ENCODE measurements at regions not wholly inside any gene's neighbourhood (a gene's known extent, or its start where the extent isn't known, plus 50 kb on each side); places are given as distances from the start of the nearest gene placed in this dataset.
"Not testable (repeated sequence)": the region's sequence is repeated elsewhere in the genome, so short reads cannot be mapped to it uniquely, and the experiment has no call there.

DNA sequence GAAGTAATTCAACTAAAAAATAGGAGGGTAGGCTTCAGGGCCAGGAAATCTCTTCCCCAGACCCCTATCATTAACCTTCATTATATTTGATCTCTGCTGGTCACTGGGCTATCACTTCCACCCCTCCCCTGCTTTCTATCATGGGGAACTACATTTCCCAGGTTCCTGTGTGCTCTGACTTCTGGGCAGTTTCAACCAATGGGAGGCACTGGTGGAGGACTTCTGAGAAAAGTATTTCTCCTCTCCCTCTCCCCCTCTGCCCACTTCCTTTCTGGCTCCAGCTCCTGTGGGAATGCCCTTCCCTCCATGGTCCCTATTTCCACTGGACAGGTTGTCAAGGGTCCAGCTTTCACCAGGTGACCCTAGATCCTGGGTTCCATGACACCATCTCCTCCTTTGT lies 364.4 kb downstream of the C16orf95 start:
- DNase-seq (no peak), ATAC-seq (no peak)
- Histone ChIP-seq H3K9me3 (no peaks in the 10 kb centered on the region), H3K27me3 (no peaks in the 10 kb centered on the region), H3K4me1 (no peaks in the 10 kb centered on the region), H3K27ac (peak overlapping the region in 1 of 12 donors; percentile 33), H3K36me3 (no peaks in the 10 kb centered on the region), H3K4me3 (no peak overlapping the region)
- intact Hi-C loops (cut with DNase I), result no loop called here
- TF ChIP-seq POLR2A (IDR thresholded peaks at IDR 0.05) (no peak), CTCF (IDR thresholded peaks at IDR 0.05) (no peak)

DNA sequence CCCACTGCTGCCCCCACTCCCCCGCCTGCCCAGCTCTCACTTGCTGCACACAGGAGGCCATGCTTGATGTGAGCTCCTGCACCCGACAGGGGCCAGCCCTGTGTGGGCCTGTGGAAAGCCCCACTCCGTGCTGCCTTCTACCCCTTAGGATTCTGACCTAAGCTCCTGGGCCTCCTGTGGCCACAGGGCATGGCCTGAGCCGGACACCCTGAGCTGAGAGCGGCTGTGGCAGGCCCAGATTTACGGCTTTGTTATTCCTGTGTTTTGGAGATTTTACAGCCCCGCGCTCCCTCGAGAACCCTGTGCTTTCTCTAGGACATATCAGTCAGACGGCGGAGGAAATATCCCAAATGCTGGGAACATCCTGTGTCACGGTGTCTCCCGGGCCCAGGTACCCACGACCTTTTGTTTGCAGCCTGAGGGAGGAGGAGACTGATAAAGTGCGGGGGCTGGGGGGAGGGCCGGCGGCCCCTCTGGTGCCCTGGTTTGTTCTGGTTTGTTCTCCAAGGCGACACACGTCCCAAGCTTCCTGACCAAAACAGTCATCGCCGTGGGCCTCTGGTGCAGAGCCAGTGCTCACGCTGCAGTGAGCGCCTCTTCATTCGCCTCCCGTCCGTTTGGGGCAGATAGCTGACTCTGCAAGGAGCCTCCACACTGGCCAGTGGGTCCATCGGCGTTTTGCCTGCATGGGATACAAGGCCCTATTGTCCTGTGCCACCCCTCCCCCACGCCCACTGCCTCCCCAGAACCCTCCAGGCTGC lies 363.4 kb downstream of the C16orf95 start:
- H3K9me3 ChIP-seq, result no peaks in the 10 kb centered on the region
- WGBS, 4 donors, result 53 to 70% (median 57%) methylated on average over 19 to 29 of the region's 29 CpGs
- TF ChIP-seq POLR2A (IDR thresholded peaks at IDR 0.05) (no peak), CTCF (IDR thresholded peaks at IDR 0.05) (no peak)
- intact Hi-C loops (cut with DNase I), result no loop called here
- no peak overlapping the region for H3K27ac ChIP-seq
- no peaks in the 10 kb centered on the region for H3K36me3 ChIP-seq
- ATAC-seq (no peak), DNase-seq (no peak)
- peaks cover 0 to 4% (median 0%) of the 10 kb centered on the region in 9 donors for H3K27me3 ChIP-seq
- no peaks in the 10 kb centered on the region for H3K4me1 ChIP-seq
- H3K4me3 ChIP-seq, result no peak overlapping the region

DNA sequence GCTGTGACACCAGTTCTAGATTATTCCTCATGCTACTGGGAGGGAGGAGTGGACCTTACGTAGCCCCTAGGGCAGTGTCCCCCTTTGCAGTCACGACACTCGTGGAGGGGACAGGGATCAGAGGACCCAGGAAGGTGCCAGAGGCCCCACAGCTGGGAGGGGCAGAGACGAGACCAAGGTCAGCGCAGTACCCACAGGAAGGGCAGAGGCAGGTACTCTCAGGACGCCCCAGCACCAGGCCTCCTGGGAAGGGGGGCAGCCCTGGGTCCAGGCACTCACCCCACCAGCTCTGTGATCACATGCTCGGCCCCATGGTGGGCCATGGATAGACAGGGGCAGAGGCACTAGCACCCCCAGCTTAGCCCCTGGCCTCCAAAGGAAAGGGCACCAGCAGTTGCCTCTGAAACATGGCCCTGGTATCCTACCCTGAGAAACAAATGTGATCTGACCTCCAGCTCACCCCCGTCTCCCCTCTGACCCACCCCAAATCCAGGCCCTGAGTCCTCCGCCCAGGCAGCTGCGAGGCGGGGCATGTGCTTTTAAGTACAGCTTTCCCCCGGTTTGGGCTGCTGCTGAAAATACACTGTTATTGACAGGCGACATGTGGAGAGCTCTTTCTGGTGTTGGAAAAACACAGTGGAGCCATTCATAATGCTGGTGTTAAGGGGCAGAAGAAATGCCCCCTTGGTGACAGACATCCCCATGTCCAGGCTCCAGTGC lies 361.9 kb downstream of the C16orf95 start:
- ATAC-seq, result no peak
- TF ChIP-seq POLR2A (IDR thresholded peaks at IDR 0.05), result no peak
- no peak for TF ChIP-seq CTCF (IDR thresholded peaks at IDR 0.05)

DNA sequence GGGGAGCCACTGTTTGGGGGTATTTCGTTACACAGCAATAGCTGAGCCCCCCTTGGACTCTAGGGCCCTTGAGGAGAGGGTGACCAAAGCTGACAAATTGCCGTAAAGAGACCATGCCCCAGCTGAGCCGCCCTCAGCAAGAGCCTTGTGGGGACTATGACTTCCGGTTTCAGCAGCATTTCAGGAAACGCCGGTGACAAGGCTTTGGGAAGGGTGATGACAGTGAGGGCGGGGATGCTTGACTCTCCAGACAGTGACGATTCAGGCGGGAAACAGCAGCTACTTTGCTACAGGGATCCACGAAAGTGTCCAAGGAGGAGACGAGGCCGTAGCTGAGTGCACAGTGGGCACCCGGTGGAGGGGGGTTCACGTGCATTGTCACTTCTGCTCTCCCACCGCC lies 360.8 kb downstream of the C16orf95 start:
- no peaks in the 10 kb centered on the region for H3K36me3 ChIP-seq
- no peaks in the 10 kb centered on the region for H3K9me3 ChIP-seq
- intact Hi-C loops (cut with DNase I), result no loop called here
- no peak for DNase-seq
- peaks cover 0 to 10% (median 0%) of the 10 kb centered on the region in 9 donors for H3K27me3 ChIP-seq
- no peak overlapping the region for H3K4me3 ChIP-seq
- WGBS, 4 donors, result 54 to 69% (median 60%) methylated on average over 13 to 15 of the region's 15 CpGs
- no peak for TF ChIP-seq CTCF (IDR thresholded peaks at IDR 0.05)
- TF ChIP-seq POLR2A (IDR thresholded peaks at IDR 0.05), result no peak
- H3K27ac ChIP-seq, result no peak overlapping the region
- no peak for ATAC-seq
- H3K4me1 ChIP-seq, result no peaks in the 10 kb centered on the region

More for the DNA sequence above, 361.9 kb downstream of the C16orf95 start:
- Histone ChIP-seq H3K4me1 (no peaks in the 10 kb centered on the region), H3K4me3 (no peak overlapping the region), H3K36me3 (no peaks in the 10 kb centered on the region), H3K27me3 (peaks cover 0 to 9% (median 0%) of the 10 kb centered on the region in 9 donors), H3K27ac (no peak overlapping the region), H3K9me3 (no peaks in the 10 kb centered on the region)
- DNase-seq, result no peak
- WGBS, 4 donors, result 91 to 94% (median 93%) methylated on average over 13 of the region's 13 CpGs
- intact Hi-C loops (cut with DNase I), result no loop called here

DNA sequence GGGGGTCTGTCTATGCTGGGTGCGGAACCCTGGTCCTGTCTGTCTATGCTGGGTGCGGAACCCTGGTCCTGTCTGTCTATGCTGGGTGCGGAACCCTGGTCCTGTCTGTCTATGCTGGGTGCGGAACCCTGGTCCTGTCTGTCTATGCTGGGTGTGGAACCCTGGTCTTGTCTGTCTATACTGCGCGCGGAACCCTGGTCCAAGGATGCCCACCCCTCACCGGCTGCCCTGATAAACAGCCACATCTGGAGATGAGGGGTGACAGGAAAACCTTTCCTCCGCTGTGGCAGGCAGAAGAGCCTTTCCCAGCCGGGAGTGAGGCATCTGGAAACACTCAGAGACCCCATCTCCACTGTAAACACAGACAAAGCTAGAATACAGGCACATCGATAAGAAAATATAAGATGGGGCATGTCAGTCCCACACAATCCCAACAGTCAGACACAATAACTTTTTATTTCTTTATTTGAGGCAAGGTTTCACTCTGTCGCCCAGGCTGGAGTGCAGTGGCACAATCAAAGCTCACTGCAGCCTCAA lies 359.5 kb downstream of the C16orf95 start:
- peaks cover 0 to 10% (median 0%) of the 10 kb centered on the region in 9 donors for H3K27me3 ChIP-seq
- ATAC-seq, result not testable (repeated sequence)
- 85 to 94% (median 93%) methylated on average over 10 to 12 of the region's 12 CpGs for WGBS, 4 donors

More for the DNA sequence above, 359.5 kb downstream of the C16orf95 start:
- H3K4me1 ChIP-seq; H3K9me3 ChIP-seq; intact Hi-C loops (cut with DNase I); H3K27ac ChIP-seq; H3K36me3 ChIP-seq; H3K4me3 ChIP-seq; DNase-seq: not testable (repeated sequence)

Data from heart left ventricle (tissue), 16 donors.